ENCODE measurements at regions not wholly inside any gene's neighbourhood (a gene's known extent, or its start where the extent isn't known, plus 50 kb on each side); places are given as distances from the start of the nearest gene placed in this dataset.

GRCh38 chr6:43910638-43911353, 140.8 kb downstream of the VEGFA start:
- TF ChIP-seq, protein P1, sequence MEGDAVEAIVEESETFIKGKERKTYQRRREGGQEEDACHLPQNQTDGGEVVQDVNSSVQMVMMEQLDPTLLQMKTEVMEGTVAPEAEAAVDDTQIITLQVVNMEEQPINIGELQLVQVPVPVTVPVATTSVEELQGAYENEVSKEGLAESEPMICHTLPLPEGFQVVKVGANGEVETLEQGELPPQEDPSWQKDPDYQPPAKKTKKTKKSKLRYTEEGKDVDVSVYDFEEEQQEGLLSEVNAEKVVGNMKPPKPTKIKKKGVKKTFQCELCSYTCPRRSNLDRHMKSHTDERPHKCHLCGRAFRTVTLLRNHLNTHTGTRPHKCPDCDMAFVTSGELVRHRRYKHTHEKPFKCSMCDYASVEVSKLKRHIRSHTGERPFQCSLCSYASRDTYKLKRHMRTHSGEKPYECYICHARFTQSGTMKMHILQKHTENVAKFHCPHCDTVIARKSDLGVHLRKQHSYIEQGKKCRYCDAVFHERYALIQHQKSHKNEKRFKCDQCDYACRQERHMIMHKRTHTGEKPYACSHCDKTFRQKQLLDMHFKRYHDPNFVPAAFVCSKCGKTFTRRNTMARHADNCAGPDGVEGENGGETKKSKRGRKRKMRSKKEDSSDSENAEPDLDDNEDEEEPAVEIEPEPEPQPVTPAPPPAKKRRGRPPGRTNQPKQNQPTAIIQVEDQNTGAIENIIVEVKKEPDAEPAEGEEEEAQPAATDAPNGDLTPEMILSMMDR (IDR thresholded peaks at IDR 0.05): no peak
- no peak for TF ChIP-seq POLR2A (IDR thresholded peaks at IDR 0.05)
